ENCODE measurements at regions not wholly inside any gene's neighbourhood (a gene's known extent, or its start where the extent isn't known, plus 50 kb on each side); places are given as distances from the start of the nearest gene placed in this dataset.

DNA sequence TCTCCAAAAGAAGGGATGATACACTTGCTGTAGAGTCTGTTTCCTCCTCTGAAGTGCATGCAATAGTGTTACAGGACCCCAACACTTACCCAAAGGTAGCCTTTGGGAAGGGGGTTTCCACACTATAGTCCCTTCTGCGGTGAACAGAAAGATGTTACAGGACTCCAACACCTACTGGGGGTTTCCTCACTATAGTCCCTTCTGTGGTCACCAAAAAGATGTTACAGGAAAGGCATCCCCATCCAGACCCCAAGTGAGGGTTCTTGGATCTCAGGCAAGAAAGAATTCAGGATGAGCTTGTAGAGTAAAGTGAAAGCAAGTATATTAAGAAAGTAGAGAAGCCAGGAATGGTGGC lies 69.2 kb upstream of the PIK3CG start:
- Mint-ChIP-seq H3K27me3 (ENCODE audit: low read depth) (no peaks in the 10 kb centered on the region), H3K27ac (no peak overlapping the region), H3K4me3 (no peak overlapping the region), H3K36me3 (ENCODE audit: insufficient read depth in 1 of 3, low read depth in 3 of 3) (peaks cover 9 to 21% (median 20%) of the 10 kb centered on the region in 3 experiments; a peak in 5 of 7 replicates), H3K9me3 (peaks cover 21 to 26% of the 10 kb centered on the region in 2 experiments), H3K4me1 (peaks cover 0 to 4% of the 10 kb centered on the region in 2 experiments; a peak in 2 of 4 replicates)
- Histone ChIP-seq H3K9me3 (ENCODE audit: control insufficient read depth, low read depth, low read length) (no peaks in the 10 kb centered on the region), H4K5ac (ENCODE audit: insufficient read length, low read depth, low read length) (no peak overlapping the region), H3K23ac (ENCODE audit: insufficient read length, low read depth, low read length) (no peak overlapping the region), H3K9ac (ENCODE audit: extremely low read depth, insufficient read length, low read length) (no peak overlapping the region), H2BK20ac (ENCODE audit: low read depth, low read length, poor library complexity, severe bottlenecking) (no peak overlapping the region), H3K56ac (ENCODE audit: insufficient read length, low read depth, low read length) (no peak overlapping the region), H3K18ac (ENCODE audit: insufficient read length, low read depth, low read length) (no peak overlapping the region), H2BK12ac (ENCODE audit: insufficient read length, low read depth, low read length) (no peak overlapping the region), H3K27ac (ENCODE audit: insufficient read length, low read depth, low read length) (no peak overlapping the region), H4K91ac (ENCODE audit: insufficient read length, low read depth, low read length) (no peak overlapping the region), H2BK5ac (ENCODE audit: insufficient read length, low read length) (no peak overlapping the region), H3K27me3 (ENCODE audit: insufficient read depth, low read length) (no peaks in the 10 kb centered on the region), H2AK5ac (ENCODE audit: insufficient read length, low read length) (no peak overlapping the region), H3K79me1 (ENCODE audit: insufficient read depth, low read depth, low read length, poor library complexity, severe bottlenecking) (no peaks in the 10 kb centered on the region), H3K4me1 (ENCODE audit: insufficient read depth, low read length) (no peaks in the 10 kb centered on the region), H3K14ac (ENCODE audit: insufficient read depth, low read length) (no peak overlapping the region), H3T11ph (ENCODE audit: low read length) (no peak overlapping the region), H2BK120ac (ENCODE audit: low read depth, low read length, poor library complexity, severe bottlenecking) (no peak overlapping the region), H4K8ac (replicated peaks; ENCODE audit: insufficient read length, low read depth, low read length) (no peak overlapping the region), H4K20me1 (ENCODE audit: control insufficient read depth, insufficient read depth, insufficient read length) (no peaks in the 10 kb centered on the region), H2BK15ac (ENCODE audit: low read depth, low read length) (no peak overlapping the region), H3K4ac (ENCODE audit: low read depth, low read length) (no peak overlapping the region), H2AFZ (ENCODE audit: low read length) (no peak overlapping the region), H3K23me2 (ENCODE audit: insufficient read length, low read depth, low read length, poor library complexity, severe bottlenecking) (no peaks in the 10 kb centered on the region), H3K79me2 (ENCODE audit: insufficient read depth, low read length) (no peaks in the 10 kb centered on the region), H3K4me2 (ENCODE audit: insufficient read depth, insufficient read length, low read length) (no peak overlapping the region)
- TF ChIP-seq, protein P1, sequence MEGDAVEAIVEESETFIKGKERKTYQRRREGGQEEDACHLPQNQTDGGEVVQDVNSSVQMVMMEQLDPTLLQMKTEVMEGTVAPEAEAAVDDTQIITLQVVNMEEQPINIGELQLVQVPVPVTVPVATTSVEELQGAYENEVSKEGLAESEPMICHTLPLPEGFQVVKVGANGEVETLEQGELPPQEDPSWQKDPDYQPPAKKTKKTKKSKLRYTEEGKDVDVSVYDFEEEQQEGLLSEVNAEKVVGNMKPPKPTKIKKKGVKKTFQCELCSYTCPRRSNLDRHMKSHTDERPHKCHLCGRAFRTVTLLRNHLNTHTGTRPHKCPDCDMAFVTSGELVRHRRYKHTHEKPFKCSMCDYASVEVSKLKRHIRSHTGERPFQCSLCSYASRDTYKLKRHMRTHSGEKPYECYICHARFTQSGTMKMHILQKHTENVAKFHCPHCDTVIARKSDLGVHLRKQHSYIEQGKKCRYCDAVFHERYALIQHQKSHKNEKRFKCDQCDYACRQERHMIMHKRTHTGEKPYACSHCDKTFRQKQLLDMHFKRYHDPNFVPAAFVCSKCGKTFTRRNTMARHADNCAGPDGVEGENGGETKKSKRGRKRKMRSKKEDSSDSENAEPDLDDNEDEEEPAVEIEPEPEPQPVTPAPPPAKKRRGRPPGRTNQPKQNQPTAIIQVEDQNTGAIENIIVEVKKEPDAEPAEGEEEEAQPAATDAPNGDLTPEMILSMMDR (conservative IDR thresholded peaks at IDR 0.05), result no peak
- no peak for DNase-seq
- no CpG with 5 or more reads among the region's 1 CpG for WGBS (ENCODE audit: extremely low coverage, insufficient read length, low lambda C conversion rate)
